Ramos (cell line): ENCODE measurements at regions not wholly inside any gene's neighbourhood (a gene's known extent, or its start where the extent isn't known, plus 50 kb on each side); places are given as distances from the start of the nearest gene placed in this dataset.
"Not testable (repeated sequence)": the region's sequence is repeated elsewhere in the genome, so short reads cannot be mapped to it uniquely, and the experiment has no call there.

ENCODE experiments used
- in situ Hi-C: fragments of 300-500 bp; cut with MboI; formaldehyde crosslinking; loops from one replicate; pipeline ENCODE4 v1.14.3; 2022; ENCODE audit warnings: low sequenced_read_pairs; ENCODE audit not compliant: unreplicated experiment

DNA sequence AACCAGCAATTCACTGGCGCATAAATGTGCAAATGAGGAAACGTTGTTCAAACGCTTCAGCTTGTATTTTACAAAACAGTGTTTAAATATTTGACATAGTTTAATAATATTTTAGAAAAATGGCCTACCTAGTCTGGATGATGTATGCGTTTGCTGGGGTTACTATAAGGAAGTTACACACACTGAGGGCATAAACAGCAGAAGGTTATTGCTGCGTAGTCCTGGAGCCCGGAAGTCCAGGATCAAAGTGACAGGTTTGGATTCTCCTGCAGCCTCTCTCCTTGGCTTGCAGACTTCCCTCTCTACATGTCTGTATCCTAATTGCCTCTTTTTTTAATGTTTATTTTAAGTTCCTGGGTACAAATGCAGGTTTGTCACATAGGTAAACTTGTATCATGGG is 106.0 kb upstream of the PABPC3 start:
- in situ Hi-C loops, result loop anchor here (25.0 kb wide), 1 partner anchor 303 kb away; the partner anchor contains the start of gene ATP12A

- in situ Hi-C loops, result loop anchor here (25.0 kb wide), 1 partner anchor 306 kb away; the partner anchor contains the start of gene ATP12A
Observed at GRCh38 chr13:24992946-24993345, 103.0 kb upstream of the PABPC3 start.

DNA sequence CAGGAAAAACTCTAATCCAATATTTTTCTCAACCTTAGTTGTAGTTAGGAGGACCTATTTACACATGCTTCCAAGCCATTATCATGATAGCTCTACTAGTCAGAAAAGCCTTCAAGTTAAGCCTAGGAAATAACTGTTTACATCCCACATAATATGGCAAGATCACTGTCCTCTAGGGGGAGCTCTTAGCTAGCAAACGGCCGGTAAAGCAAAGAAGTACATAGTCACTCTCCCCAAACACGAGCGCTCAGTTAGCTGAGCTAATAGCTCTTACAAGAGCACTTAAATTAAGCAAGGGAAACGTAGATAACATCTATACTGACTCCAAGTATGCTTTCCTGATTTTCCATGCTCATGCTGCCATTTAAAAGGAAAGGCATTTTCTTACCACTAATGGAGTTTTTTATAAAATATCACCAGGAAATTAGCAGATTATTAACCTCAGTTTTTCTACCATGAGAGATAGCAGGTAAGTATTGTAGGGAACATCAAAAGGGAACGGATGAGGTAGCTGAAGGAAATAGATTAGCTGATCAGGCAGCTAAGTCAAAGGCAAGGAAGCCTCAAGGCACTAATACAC is 100.6 kb upstream of the PABPC3 start:
- in situ Hi-C loops, result loop anchor here (25.0 kb wide), 1 partner anchor 308 kb away; the partner anchor contains the start of gene ATP12A

DNA sequence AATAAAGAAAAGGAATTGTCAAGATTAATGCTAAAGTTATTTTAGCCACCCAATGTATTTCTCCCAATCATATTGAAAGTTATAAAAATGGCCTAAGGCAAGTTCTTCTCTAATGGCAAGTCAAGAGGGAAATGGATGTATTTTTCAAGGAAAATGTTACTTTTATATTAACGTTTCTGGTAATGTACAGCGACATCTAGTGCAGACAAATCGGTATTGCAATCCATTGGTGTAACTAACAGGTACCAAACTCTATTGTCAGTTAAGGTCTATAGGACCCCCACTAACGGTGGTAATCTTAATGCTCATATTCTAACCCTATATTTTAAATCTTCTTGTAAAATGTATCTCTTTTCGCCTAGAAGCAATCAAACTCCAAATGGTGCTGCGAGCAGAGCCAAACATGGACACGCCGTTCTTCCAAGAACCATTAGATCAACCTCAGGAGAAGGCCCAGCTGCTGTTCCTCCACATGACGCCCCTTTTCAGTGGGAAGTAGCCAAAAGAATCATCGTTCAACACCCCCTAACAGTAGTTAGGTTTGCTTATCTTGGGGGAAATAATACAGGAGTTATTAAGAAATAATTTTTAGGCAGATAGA is 98.5 kb upstream of the PABPC3 start:
- in situ Hi-C loops, result loop anchor here (25.0 kb wide), 1 partner anchor 310 kb away; the partner anchor contains the start of gene ATP12A

- in situ Hi-C loops, result loop anchor here (25.0 kb wide), 1 partner anchor 311 kb away; the partner anchor contains the start of gene ATP12A
Observed at GRCh38 chr13:24998433-24998832, 97.5 kb upstream of the PABPC3 start.

GRCh38 chr13:25001476-25002206 is 94.3 kb upstream of the PABPC3 start:
- in situ Hi-C loops, result no loop called here

DNA sequence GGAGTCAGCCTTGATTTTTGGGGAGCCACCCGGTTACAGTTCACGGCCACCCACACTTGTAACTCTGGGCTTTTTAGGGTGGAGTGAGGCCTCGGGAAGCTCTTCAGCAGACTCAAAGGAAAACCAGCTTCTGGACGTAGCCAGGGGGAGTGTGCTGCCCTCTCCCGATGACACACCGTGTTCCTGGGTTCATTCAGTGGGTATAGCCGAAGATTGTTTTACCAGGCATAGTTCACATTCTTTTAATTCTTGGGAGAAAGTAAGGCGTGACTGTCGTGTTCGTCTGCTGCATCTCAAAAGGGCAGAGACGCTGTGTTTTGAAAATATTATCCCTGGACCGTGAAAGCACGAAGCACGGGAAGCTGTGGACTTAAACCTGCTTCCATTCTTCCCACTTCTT is 93.6 kb upstream of the PABPC3 start:
- in situ Hi-C loops, result not testable (repeated sequence)

DNA sequence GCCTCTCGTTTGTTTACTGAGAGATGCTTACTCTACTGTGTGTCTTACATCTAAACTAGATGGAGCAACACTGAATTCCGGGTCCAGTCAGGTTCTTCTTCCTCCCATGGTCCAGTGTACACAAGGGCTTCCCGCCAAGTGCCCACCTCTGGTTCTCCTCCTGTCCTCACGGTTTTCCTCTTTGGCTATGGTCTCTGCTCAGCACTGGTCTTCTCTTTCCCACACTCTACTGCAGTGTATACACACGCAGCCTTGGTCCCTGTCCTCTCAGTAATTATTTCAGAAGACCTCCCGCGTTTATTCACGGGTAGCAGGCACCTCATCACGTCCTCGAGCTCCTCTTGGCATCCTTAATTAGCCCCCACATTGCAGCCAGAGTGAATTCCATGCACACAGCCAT is 91.4 kb upstream of the PABPC3 start:
- in situ Hi-C loops, result not testable (repeated sequence)

- in situ Hi-C loops, result not testable (repeated sequence)
Observed at GRCh38 chr13:25005050-25005497, 90.9 kb upstream of the PABPC3 start.

- in situ Hi-C loops, result not testable (repeated sequence)
Observed at GRCh38 chr13:25007389-25007788, 88.5 kb upstream of the PABPC3 start.

GRCh38 chr13:25014398-25014973 is 81.5 kb upstream of the PABPC3 start:
- in situ Hi-C loops, result not testable (repeated sequence)

DNA sequence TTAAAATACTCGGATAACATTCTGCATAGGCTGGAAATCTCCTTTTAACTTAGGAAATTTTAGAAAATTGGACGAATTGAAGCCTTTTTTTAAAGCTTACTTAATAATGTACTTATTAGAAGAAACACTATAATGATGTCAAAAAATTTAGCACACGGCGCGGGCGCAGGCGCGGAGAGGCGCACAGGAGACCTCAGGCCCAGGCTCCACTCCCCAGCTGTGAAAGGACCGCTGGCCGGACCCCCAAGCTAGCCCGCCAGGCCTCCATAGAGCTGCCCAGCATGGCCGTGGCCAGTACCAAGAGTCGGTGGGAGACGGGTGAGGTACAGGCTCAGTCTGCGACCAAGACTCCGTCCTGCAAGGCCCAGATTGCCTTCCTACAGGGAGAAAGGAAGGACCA is 78.8 kb upstream of the PABPC3 start:
- in situ Hi-C loops, result not testable (repeated sequence)

DNA sequence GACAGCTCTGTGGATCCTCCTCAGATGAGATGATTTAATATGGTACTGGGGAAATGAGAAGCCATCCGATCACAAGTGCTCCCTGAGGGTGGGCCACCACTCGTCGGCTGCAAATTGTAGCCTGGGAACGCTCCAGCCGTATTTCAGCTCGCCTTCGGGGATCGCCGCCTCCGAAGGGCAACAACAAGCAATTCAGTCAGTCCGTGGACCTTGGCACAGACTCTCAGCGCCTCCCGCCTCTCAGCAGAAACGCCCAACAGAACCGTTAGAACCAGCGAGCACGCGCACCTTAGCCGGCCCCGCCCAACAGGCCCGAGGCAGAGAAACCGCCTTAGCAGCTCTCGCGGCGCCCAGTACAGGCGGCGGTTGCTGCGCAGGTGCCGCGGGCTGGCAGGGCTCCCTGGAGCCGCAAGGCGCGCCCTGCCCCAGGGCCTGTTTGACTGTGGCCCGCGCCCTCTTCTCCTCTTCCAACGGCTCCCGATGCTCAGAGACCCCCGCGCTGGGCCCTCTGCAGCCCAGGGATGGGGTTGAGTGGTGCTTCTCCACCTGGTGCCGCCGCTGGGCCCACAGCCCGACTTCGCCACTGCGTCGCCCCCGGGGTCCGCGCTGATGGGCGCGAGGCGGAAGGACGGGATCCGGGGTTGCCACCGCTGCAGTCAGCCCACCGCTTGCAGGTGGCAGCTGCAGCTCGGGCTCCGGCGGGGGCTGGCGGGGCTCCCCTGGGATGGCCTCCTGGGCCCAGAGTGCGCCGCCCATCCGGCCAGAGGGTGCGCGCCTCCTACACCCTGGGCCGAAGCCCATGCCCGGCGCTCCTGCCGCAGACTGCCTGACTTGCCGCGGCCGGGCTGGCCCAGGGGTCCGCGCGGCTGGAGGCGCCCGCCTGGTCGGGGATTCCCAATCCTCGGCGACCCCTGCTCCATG is 77.9 kb upstream of the PABPC3 start:
- in situ Hi-C loops, result not testable (repeated sequence)

DNA sequence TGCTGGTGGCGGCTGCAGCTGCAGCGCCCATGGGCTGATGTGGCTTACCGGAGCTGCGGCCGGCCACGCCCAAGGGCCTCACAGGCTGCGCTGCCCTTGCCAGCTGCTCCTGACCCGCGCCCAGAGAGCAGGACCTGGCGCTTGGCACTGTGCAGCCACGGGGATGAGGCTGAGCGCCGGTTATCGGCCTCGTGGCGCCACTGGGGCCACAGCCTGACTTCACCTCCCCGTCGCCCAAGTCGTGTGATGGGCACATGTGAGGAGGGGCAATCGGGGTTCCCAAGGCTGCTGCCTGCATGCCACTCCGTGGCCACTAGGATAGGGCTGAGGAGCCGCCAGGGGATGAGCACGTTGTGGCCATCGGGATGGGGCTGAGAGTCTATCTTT is 77.2 kb upstream of the PABPC3 start:
- in situ Hi-C loops, result no loop called here

- in situ Hi-C loops, result not testable (repeated sequence)
Observed at GRCh38 chr13:25019741-25020140, 76.2 kb upstream of the PABPC3 start.

DNA sequence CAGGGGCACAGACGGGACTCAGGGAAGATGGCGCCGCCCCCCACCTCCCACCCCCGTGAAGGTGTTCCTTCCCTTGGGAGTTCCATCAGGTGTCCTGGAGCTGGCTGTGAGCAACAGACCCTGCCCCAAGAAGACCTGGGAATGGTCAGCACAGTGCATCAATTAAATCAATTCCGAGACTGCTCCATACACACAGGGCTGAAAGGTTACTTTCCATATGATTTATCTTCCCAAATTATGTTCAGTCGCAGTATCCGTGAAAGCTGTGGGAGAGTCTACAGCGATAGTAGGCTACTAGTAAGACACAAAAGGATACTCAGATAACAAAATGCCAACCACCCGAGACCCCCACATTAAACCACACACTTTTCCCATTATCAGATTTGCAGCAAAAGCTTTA is 71.8 kb upstream of the PABPC3 start:
- in situ Hi-C loops, result no loop called here

DNA sequence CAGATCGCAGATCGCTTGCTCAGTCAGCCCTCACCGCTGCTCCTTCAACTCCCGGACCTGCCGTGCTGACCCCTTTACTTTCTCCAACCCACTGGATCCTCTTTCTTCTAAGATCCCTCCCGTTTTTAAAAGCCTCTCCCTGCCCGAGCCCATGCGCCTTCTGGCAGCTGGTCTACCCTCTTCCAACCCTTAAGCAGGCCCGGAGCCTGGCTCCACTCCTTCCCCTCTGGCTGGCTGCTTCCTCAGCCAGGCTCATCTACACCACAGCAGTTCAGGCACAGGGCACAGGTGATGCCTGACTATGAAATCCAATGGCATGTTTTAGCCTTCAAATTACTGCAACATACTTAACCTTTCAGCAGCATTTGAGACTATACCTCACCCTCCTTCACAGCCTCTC is 63.8 kb upstream of the PABPC3 start:
- in situ Hi-C loops, result no loop called here

DNA sequence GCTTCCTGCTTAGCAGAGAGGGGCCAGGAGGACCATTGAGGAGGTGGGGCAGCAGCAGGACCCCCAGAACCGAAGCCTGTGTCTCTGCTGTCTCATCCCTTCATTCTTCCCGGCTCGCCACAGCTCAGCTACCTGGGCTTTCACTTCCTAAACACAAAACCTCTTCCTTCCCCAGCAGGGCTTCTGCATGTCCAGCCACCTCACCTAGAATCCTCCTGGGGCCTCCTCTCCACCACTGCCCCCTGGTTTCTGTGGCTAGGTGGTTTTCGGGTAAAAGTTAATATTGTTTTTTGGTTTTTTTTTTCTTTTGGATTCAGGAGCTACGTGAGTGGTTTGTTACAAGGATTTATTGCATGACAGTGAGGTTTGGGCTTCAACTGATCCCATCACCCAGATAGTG is 61.8 kb upstream of the PABPC3 start:
- in situ Hi-C loops, result no loop called here

GRCh38 chr13:25037057-25037813 is 58.7 kb upstream of the PABPC3 start:
- in situ Hi-C loops, result no loop called here
